GM21360 (cell line): ENCODE measurements at regions not wholly inside any gene's neighbourhood (a gene's known extent, or its start where the extent isn't known, plus 50 kb on each side); places are given as distances from the start of the nearest gene placed in this dataset.
"Not testable (repeated sequence)": the region's sequence is repeated elsewhere in the genome, so short reads cannot be mapped to it uniquely, and the experiment has no call there.

ENCODE experiments used
- ATAC-seq: cut with Tn5 transposase; IDR thresholded peaks from one replicate; pipeline ENCODE4 v1.9.1; 2021; ENCODE audit warnings: mild to moderate bottlenecking, moderate library complexity; ENCODE audit not compliant: unreplicated experiment

GRCh38 chr9:27801545-27801944 is 228.3 kb upstream of the C9orf72 start:
- ATAC-seq: no peak

- no peak for ATAC-seq
Measured at GRCh38 chr9:27802418-27802817, 229.1 kb upstream of the C9orf72 start.

GRCh38 chr9:27808864-27809263 is 235.6 kb upstream of the C9orf72 start:
- no peak for ATAC-seq

GRCh38 chr9:27817747-27818146 is 244.5 kb upstream of the C9orf72 start:
- no peak for ATAC-seq

- no peak for ATAC-seq
Measured at GRCh38 chr9:27818348-27818747, 245.1 kb upstream of the C9orf72 start.

GRCh38 chr9:27828908-27829307 is 255.6 kb upstream of the C9orf72 start:
- no peak for ATAC-seq

GRCh38 chr9:27829621-27830020 is 256.3 kb upstream of the C9orf72 start:
- no peak for ATAC-seq

- not testable (repeated sequence) for ATAC-seq
Measured at GRCh38 chr9:27832108-27832507, 258.8 kb upstream of the C9orf72 start.

GRCh38 chr9:27835286-27835685 is 262.0 kb upstream of the C9orf72 start:
- no peak for ATAC-seq

GRCh38 chr9:27835746-27836145 is 262.5 kb upstream of the C9orf72 start:
- no peak for ATAC-seq

GRCh38 chr9:27836661-27837401 is 263.6 kb upstream of the C9orf72 start:
- ATAC-seq: no peak

GRCh38 chr9:27838876-27839275 is 265.6 kb upstream of the C9orf72 start:
- no peak for ATAC-seq

- ATAC-seq: not testable (repeated sequence)
Measured at GRCh38 chr9:27839767-27840166, 266.5 kb upstream of the C9orf72 start.

GRCh38 chr9:27844797-27845196 is 271.5 kb upstream of the C9orf72 start:
- ATAC-seq: no peak

- ATAC-seq: no peak
Measured at GRCh38 chr9:27847380-27847779, 274.1 kb upstream of the C9orf72 start.

GRCh38 chr9:27847818-27848217 is 274.5 kb upstream of the C9orf72 start:
- ATAC-seq: no peak

GRCh38 chr9:27848315-27848714 is 275.0 kb upstream of the C9orf72 start:
- ATAC-seq: no peak

GRCh38 chr9:27851858-27852257 is 278.6 kb upstream of the C9orf72 start:
- ATAC-seq: no peak

GRCh38 chr9:27853529-27853928 is 280.2 kb upstream of the C9orf72 start:
- no peak for ATAC-seq

GRCh38 chr9:27856054-27856453 is 282.8 kb upstream of the C9orf72 start:
- ATAC-seq: no peak

GRCh38 chr9:27856748-27857147 is 283.5 kb upstream of the C9orf72 start:
- no peak for ATAC-seq

GRCh38 chr9:27861887-27862286 is 288.6 kb upstream of the C9orf72 start:
- ATAC-seq: no peak
